Thymus (tissue), 11 donors: ENCODE measurements at regions not wholly inside any gene's neighbourhood (a gene's known extent, or its start where the extent isn't known, plus 50 kb on each side); places are given as distances from the start of the nearest gene placed in this dataset.
A peak's percentile ranks its signal among the peaks of the same experiment; 100 is the strongest.
"Not testable (repeated sequence)": the region's sequence is repeated elsewhere in the genome, so short reads cannot be mapped to it uniquely, and the experiment has no call there.

Source experiments
- DNase-seq, 9 donors: peaks; one replicate each; pipeline ENCODE4 v3.0.0-alpha.2; 2013; ENCODE audit warnings: low spot score in 9 of 9, low read depth in 6 of 9, missing footprints in 1 of 9
- H3K27ac ChIP-seq, 2 donors: one replicate each; pipeline ENCODE4 v1.5.1; 2013; ENCODE audit warnings: control low read depth in 1 of 2, low read depth in 1 of 2, low read length in 1 of 2, mild to moderate bottlenecking in 1 of 2, moderate library complexity in 1 of 2
- H3K27me3 ChIP-seq, 2 donors: one replicate each; pipeline ENCODE4 v1.5.1; 2013; ENCODE audit warnings: low read length in 1 of 2; ENCODE audit not compliant: control insufficient read depth in 2 of 2, insufficient read depth in 1 of 2
- H3K36me3 ChIP-seq, 2 donors: one replicate each; pipeline ENCODE4 v1.5.1; 2013; ENCODE audit warnings: low read length in 1 of 2, mild to moderate bottlenecking in 1 of 2, moderate library complexity in 1 of 2; ENCODE audit not compliant: control insufficient read depth in 2 of 2, insufficient read depth in 2 of 2
- H3K4me1 ChIP-seq, 2 donors: one replicate each; pipeline ENCODE4 v1.5.1; 2013; ENCODE audit warnings: low read length in 2 of 2; ENCODE audit not compliant: control insufficient read depth in 2 of 2, insufficient read depth in 2 of 2
- H3K4me3 ChIP-seq, 2 donors: one replicate each; pipeline ENCODE4 v1.5.1; 2013; ENCODE audit warnings: low read length in 2 of 2, control low read depth in 1 of 2, mild to moderate bottlenecking in 1 of 2
- H3K9me3 ChIP-seq, 2 donors: one replicate each; pipeline ENCODE4 v1.5.1; 2013; ENCODE audit warnings: low read length in 1 of 2, mild to moderate bottlenecking in 1 of 2; ENCODE audit not compliant: control insufficient read depth in 2 of 2, insufficient read depth in 1 of 2
- WGBS: extraction: QIAGEN DNeasy Blood & Tissue Kit; methylation state at CpG from one replicate; pipeline ENCODE4 v1.1.7; 2013; 5-methylcytosine and 5-hydroxymethylcytosine counted together
- donor health status: healthy.

- Histone ChIP-seq H3K4me3 (no peak overlapping the region), H3K36me3 (no peaks in the 10 kb centered on the region), H3K27ac (no peak overlapping the region), H3K9me3 (no peaks in the 10 kb centered on the region), H3K27me3 (no peaks in the 10 kb centered on the region), H3K4me1 (peaks cover 0 to 2% of the 10 kb centered on the region in 2 donors)
- no peak for DNase-seq
- WGBS: 91% methylated on average over 2 of the region's 2 CpGs
These were observed 81.6 kb upstream of the DCN start for GRCh38 chr12:91264178-91264577.

GRCh38 chr12:91261820-91262676, 79.4 kb upstream of the DCN start:
- Histone ChIP-seq H3K27me3 (no peaks in the 10 kb centered on the region), H3K27ac (no peak overlapping the region), H3K36me3 (no peaks in the 10 kb centered on the region), H3K4me1 (no peaks in the 10 kb centered on the region), H3K4me3 (no peak overlapping the region), H3K9me3 (no peaks in the 10 kb centered on the region)
- 86% methylated on average over 3 of the region's 3 CpGs for WGBS
- no peak for DNase-seq

GRCh38 chr12:91256411-91256810, 73.8 kb upstream of the DCN start:
- Histone ChIP-seq H3K9me3 (no peaks in the 10 kb centered on the region), H3K4me1 (no peaks in the 10 kb centered on the region), H3K36me3 (no peaks in the 10 kb centered on the region), H3K27ac (peak overlapping the region in 1 of 2 donors; percentile 48), H3K27me3 (no peaks in the 10 kb centered on the region), H3K4me3 (no peak overlapping the region)
- no peak for DNase-seq
- WGBS: 89% methylated on average over 5 of the region's 5 CpGs

- no peaks in the 10 kb centered on the region for H3K36me3 ChIP-seq
- no peak for DNase-seq
- H3K4me3 ChIP-seq: no peak overlapping the region
- no peaks in the 10 kb centered on the region for H3K4me1 ChIP-seq
- no peaks in the 10 kb centered on the region for H3K27me3 ChIP-seq
- no peaks in the 10 kb centered on the region for H3K9me3 ChIP-seq
- WGBS: 91% methylated on average over 3 of the region's 3 CpGs
- H3K27ac ChIP-seq: no peak overlapping the region
These were observed 69.7 kb upstream of the DCN start for GRCh38 chr12:91252341-91252740.

- H3K9me3 ChIP-seq: no peaks in the 10 kb centered on the region
- no peaks in the 10 kb centered on the region for H3K36me3 ChIP-seq
- H3K4me1 ChIP-seq: no peaks in the 10 kb centered on the region
- WGBS: 85% methylated on average over 2 of the region's 2 CpGs
- peak overlapping the region in 1 of 2 donors; percentile 21 for H3K27ac ChIP-seq
- no peaks in the 10 kb centered on the region for H3K27me3 ChIP-seq
- no peak for DNase-seq
- H3K4me3 ChIP-seq: no peak overlapping the region
These were observed 67.7 kb upstream of the DCN start for GRCh38 chr12:91250273-91250665.

GRCh38 chr12:91249518-91250272, 67.1 kb upstream of the DCN start:
- no peaks in the 10 kb centered on the region for H3K4me1 ChIP-seq
- no peaks in the 10 kb centered on the region for H3K27me3 ChIP-seq
- H3K4me3 ChIP-seq: no peak overlapping the region
- H3K36me3 ChIP-seq: no peaks in the 10 kb centered on the region
- H3K9me3 ChIP-seq: no peaks in the 10 kb centered on the region
- peak overlapping the region; percentile 21 to 40 for H3K27ac ChIP-seq
- DNase-seq: no peak
- 83% methylated on average over 1 of the region's 1 CpG for WGBS

GRCh38 chr12:91249054-91249453, 66.4 kb upstream of the DCN start:
- Histone ChIP-seq H3K4me3 (no peak overlapping the region), H3K4me1 (no peaks in the 10 kb centered on the region), H3K27me3 (no peaks in the 10 kb centered on the region), H3K27ac (no peak overlapping the region), H3K36me3 (no peaks in the 10 kb centered on the region), H3K9me3 (no peaks in the 10 kb centered on the region)
- 84% methylated on average over 1 of the region's 1 CpG for WGBS
- DNase-seq: no peak

GRCh38 chr12:91243177-91243576, 60.6 kb upstream of the DCN start:
- WGBS: 89% methylated on average over 6 of the region's 6 CpGs
- not testable (repeated sequence) for H3K4me3 ChIP-seq, H3K4me1 ChIP-seq, H3K27me3 ChIP-seq, H3K9me3 ChIP-seq, H3K27ac ChIP-seq, H3K36me3 ChIP-seq, DNase-seq

- WGBS: 98% methylated on average over 2 of the region's 2 CpGs
These were observed 59.1 kb upstream of the DCN start for GRCh38 chr12:91241756-91242155.

More at GRCh38 chr12:91241756-91242155, 59.1 kb upstream of the DCN start:
- Histone ChIP-seq H3K4me1 (no peaks in the 10 kb centered on the region), H3K9me3 (no peaks in the 10 kb centered on the region), H3K4me3 (no peak overlapping the region), H3K36me3 (no peaks in the 10 kb centered on the region), H3K27ac (no peak overlapping the region), H3K27me3 (no peaks in the 10 kb centered on the region)
- no peak for DNase-seq
